NT2/D1 (cell line): ENCODE measurements at regions not wholly inside any gene's neighbourhood (a gene's known extent, or its start where the extent isn't known, plus 50 kb on each side); places are given as distances from the start of the nearest gene placed in this dataset.

ENCODE experiments used
- DNase-seq: peaks from one replicate; pipeline ENCODE4 v3.0.0-alpha.2; 2011; ENCODE audit warnings: low read depth, low spot score
- H3K27me3 ChIP-seq: 2 replicates; pipeline ENCODE4 v1.6.0; 2011; ENCODE audit warnings: mild to moderate bottlenecking; ENCODE audit not compliant: insufficient read length, insufficient read depth
- H3K36me3 ChIP-seq: 2 replicates; pipeline ENCODE4 v1.6.1; 2011; ENCODE audit warnings: mild to moderate bottlenecking, low read length, mixed read lengths; ENCODE audit not compliant: insufficient read depth, insufficient read length
- H3K4me1 ChIP-seq: 2 replicates; pipeline ENCODE4 v1.5.1; 2011; ENCODE audit not compliant: insufficient read depth, insufficient read length
- H3K4me3 ChIP-seq: 2 replicates; pipeline ENCODE4 v1.5.1; 2011; ENCODE audit warnings: low read depth; ENCODE audit not compliant: insufficient read length
- H3K9ac ChIP-seq: 2 replicates; pipeline ENCODE4 v1.6.0; 2011; ENCODE audit warnings: low read depth; ENCODE audit not compliant: insufficient read length
- H3K9me3 ChIP-seq: 2 replicates; pipeline ENCODE4 v1.5.1; 2011; ENCODE audit warnings: mild to moderate bottlenecking, low read length; ENCODE audit not compliant: insufficient read depth
- SUZ12 ChIP-seq: IDR thresholded peaks from 2 replicates; pipeline ENCODE4 v1.6.1; 2011; ENCODE audit not compliant: insufficient read length, insufficient read depth; ENCODE audit errors: extremely low read depth
- YY1 ChIP-seq: IDR thresholded peaks from 2 replicates; pipeline ENCODE4 v1.6.1; 2011; ENCODE audit not compliant: insufficient read length, insufficient read depth
- ZNF274 ChIP-seq: IDR thresholded peaks from 2 replicates; pipeline ENCODE4 v1.6.1; 2011; ENCODE audit warnings: mild to moderate bottlenecking, low read depth, low read length

- DNase-seq = no peak
- TF ChIP-seq ZNF274 = no peak
- no peak for TF ChIP-seq YY1
- no peak for TF ChIP-seq SUZ12
- Histone ChIP-seq H3K9ac (no peak overlapping the region), H3K4me3 (no peak overlapping the region), H3K9me3 (no peaks in the 10 kb centered on the region), H3K4me1 (no peaks in the 10 kb centered on the region), H3K36me3 (no peaks in the 10 kb centered on the region), H3K27me3 (no peaks in the 10 kb centered on the region)
Measured at GRCh38 chr6:137759624-137760023, 107.4 kb upstream of the TNFAIP3 start.

GRCh38 chr6:137761072-137761471 is 106.0 kb upstream of the TNFAIP3 start:
- DNase-seq = no peak
- Histone ChIP-seq H3K4me1 (no peaks in the 10 kb centered on the region), H3K36me3 (no peaks in the 10 kb centered on the region), H3K9ac (no peak overlapping the region), H3K9me3 (no peaks in the 10 kb centered on the region), H3K27me3 (no peaks in the 10 kb centered on the region), H3K4me3 (no peak overlapping the region)
- TF ChIP-seq ZNF274 (no peak), YY1 (no peak), SUZ12 (no peak)

GRCh38 chr6:137761487-137761886 is 105.6 kb upstream of the TNFAIP3 start:
- H3K27me3 ChIP-seq = no peaks in the 10 kb centered on the region
- H3K36me3 ChIP-seq = no peaks in the 10 kb centered on the region
- TF ChIP-seq YY1 (no peak), SUZ12 (no peak), ZNF274 (no peak)
- H3K4me3 ChIP-seq = no peak overlapping the region
- DNase-seq = no peak
- no peaks in the 10 kb centered on the region for H3K9me3 ChIP-seq
- H3K9ac ChIP-seq = no peak overlapping the region
- H3K4me1 ChIP-seq = no peaks in the 10 kb centered on the region

DNA sequence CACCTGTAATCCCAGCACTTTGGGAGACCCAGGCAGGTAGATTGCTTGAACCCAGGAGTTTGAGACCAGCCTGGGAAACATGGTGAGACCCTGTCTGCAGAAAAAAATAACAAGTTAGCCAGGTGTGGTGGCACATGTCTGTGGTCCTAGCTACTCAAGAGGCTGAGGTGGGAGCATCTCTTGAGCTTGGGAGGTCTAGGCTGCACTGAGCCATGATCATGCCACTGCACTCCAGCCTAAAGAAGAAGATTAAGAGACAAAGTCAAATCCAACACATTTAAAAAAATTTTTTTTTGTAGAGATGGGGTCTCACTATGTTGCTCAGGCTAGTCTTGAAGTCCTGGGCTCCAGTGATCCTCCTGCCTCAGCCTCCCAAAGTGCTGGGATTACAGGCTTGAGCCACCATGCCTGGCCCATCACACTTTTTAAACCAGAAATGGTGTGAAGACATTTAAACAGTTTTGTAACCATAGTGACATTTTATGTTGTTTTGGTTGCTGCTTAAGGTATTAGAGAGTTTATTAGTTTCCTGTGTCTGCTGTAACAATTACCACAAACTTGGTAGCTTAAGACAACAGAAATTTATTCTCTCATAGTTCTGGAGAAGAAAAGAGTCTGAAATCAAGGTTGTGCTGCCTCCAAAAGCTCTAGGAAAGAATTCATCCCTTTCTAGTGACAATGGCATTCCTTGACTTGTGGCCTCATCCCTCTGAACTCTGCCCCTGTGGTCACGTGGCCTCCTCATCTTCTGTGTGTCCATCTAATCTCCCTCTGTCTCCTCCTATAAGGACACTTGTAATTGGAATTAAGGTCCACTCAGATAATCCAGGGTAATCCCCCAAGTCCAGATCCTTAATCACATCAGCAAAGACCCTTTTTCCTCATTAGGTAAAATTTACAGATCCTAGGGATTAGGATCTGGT is 104.6 kb upstream of the TNFAIP3 start:
- TF ChIP-seq YY1 (no peak), SUZ12 (no peak), ZNF274 (no peak)
- DNase-seq = no peak
- Histone ChIP-seq H3K27me3 (no peaks in the 10 kb centered on the region), H3K4me3 (no peak overlapping the region), H3K9ac (no peak overlapping the region), H3K4me1 (no peaks in the 10 kb centered on the region), H3K36me3 (no peaks in the 10 kb centered on the region), H3K9me3 (no peaks in the 10 kb centered on the region)

- H3K9me3 ChIP-seq = no peaks in the 10 kb centered on the region
- no peak overlapping the region for H3K4me3 ChIP-seq
- H3K36me3 ChIP-seq = no peaks in the 10 kb centered on the region
- H3K4me1 ChIP-seq = no peaks in the 10 kb centered on the region
- no peaks in the 10 kb centered on the region for H3K27me3 ChIP-seq
- no peak for DNase-seq
- H3K9ac ChIP-seq = no peak overlapping the region
- TF ChIP-seq SUZ12 (no peak), ZNF274 (no peak), YY1 (no peak)
Measured at GRCh38 chr6:137763436-137763835, 103.6 kb upstream of the TNFAIP3 start.

DNA sequence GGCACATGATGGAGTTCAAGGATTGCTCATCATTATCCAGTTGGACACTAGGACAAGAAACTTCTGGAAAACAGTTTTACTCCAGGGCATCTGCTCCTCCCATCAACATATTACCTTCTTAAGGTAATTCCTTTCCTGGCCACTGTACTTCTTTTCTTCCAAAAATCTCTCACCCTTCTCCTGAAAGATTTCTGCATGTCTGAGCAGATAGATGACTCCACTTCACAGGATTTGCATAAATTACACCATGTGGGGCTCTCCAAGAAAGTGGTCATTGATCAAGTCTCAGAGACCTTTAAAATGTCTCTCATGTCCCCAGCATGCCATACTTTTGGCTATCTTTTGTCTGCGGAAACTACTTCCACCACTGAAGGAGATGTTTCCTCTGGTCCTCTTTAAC is 103.2 kb upstream of the TNFAIP3 start:
- H3K27me3 ChIP-seq = no peaks in the 10 kb centered on the region
- no peak for DNase-seq
- no peak overlapping the region for H3K4me3 ChIP-seq
- no peaks in the 10 kb centered on the region for H3K9me3 ChIP-seq
- no peaks in the 10 kb centered on the region for H3K36me3 ChIP-seq
- H3K9ac ChIP-seq = no peak overlapping the region
- TF ChIP-seq SUZ12 (no peak), YY1 (no peak), ZNF274 (no peak)
- H3K4me1 ChIP-seq = no peaks in the 10 kb centered on the region

- TF ChIP-seq ZNF274 (no peak), SUZ12 (no peak), YY1 (no peak)
- Histone ChIP-seq H3K4me1 (no peaks in the 10 kb centered on the region), H3K27me3 (no peaks in the 10 kb centered on the region), H3K4me3 (no peak overlapping the region), H3K9me3 (no peaks in the 10 kb centered on the region), H3K9ac (no peak overlapping the region), H3K36me3 (no peaks in the 10 kb centered on the region)
- no peak for DNase-seq
Measured at GRCh38 chr6:137764464-137764863, 102.6 kb upstream of the TNFAIP3 start.
